ENCODE measurements at regions not wholly inside any gene's neighbourhood (a gene's known extent, or its start where the extent isn't known, plus 50 kb on each side); places are given as distances from the start of the nearest gene placed in this dataset.

DNA sequence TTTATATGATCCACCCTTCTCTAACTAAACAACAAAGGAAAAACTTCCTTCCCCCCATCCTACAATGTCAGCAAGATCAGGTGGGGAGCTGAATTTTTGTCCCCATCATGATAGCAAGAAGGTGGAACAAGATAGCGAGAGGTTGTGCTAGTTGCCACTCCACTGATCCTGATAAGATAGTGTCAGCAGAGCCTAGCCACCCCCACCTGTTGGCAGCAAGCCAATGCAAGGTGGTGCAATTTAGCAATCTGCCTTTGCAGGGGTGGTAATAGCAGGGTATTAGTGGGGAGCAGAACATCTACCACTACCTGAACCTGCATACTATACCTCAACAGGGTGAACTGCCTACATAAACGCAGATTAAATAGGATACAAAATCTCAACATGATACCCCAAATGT lies 80.2 kb upstream of the MAMLD1 start:
- DNase-seq (ENCODE audit: low spot score), result no peak

GRCh38 chrX:150291014-150291413 lies 72.1 kb upstream of the MAMLD1 start:
- no peak for DNase-seq (ENCODE audit: low spot score)

DNA sequence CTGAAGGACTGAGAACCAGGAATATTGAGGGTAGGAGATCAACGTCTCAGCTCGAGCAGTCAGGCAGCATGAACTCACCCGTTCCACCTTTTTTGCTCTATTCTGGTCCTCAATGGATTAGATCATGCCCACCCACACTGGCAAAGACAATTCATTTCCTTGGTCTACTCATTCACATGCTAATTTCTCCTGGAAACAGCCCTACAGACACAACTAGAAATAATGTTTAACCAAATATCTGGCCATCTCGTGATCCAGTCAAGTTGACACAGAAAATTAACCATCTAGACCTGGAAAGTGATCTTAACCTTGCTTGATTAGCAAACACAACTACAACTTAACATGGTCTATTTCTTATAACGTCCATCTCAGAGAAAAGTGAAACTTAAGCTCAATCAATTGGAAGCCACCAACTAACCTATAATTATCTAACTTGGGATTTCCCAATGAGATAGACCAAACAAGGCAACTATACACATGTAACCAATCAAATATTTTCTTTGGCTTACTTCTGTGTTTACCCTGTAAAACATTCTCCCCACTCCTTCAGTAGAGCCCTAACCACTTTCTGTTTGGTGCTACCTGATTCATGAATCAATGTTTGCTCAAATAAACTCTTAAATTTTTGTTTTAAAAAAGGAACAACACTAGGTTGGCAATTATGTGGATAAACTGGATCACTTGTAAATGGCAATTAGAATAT lies 69.7 kb upstream of the MAMLD1 start:
- DNase-seq (ENCODE audit: low spot score), result no peak

- no peak for DNase-seq (ENCODE audit: low spot score)
Measured at GRCh38 chrX:150298841-150299551, 64.1 kb upstream of the MAMLD1 start.

GRCh38 chrX:150299579-150299978 lies 63.5 kb upstream of the MAMLD1 start:
- DNase-seq (ENCODE audit: low spot score), result no peak

DNA sequence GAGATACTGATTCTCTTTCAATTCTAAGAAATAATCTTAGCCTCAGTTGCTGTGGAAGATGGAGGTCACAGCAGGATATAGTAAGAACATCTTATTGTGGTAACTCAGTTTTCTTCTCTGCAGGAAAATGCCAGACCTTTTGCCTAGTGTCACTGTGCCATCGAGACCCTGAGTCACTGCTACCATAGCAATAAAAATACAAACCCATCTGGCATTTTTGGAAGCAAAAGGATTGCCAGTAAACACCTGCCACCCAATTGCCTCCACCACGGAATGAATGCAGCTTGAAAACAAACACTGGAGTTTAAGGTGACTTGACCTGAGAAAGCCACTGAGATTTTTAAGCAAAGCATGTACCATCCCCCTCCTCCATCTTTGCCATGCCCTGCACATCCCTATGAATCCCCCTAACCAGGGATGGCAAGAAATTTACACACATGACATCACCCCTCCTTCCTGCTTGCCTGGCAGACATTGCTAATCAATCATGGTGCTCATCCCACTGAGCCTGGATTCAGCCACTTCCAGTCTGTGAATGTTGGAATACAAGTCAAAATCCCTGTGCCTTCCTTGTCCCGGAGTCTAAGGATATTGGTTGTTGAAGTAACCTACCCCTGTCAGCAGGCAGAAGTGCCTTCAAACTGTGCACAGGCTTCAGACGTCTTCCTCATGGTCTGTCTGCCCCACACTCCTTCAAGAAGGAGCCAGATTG lies 59.6 kb upstream of the MAMLD1 start:
- no peak for DNase-seq (ENCODE audit: low spot score)

- DNase-seq (ENCODE audit: low spot score), result no peak
Measured at GRCh38 chrX:150306002-150306401, 57.1 kb upstream of the MAMLD1 start.

GRCh38 chrX:150308041-150308440 lies 55.1 kb upstream of the MAMLD1 start:
- DNase-seq (ENCODE audit: low spot score), result no peak

GRCh38 chrX:150308532-150309157 lies 54.5 kb upstream of the MAMLD1 start:
- no peak for DNase-seq (ENCODE audit: low spot score)

GRCh38 chrX:150310417-150310816 lies 52.7 kb upstream of the MAMLD1 start:
- no peak for DNase-seq (ENCODE audit: low spot score)

DNA sequence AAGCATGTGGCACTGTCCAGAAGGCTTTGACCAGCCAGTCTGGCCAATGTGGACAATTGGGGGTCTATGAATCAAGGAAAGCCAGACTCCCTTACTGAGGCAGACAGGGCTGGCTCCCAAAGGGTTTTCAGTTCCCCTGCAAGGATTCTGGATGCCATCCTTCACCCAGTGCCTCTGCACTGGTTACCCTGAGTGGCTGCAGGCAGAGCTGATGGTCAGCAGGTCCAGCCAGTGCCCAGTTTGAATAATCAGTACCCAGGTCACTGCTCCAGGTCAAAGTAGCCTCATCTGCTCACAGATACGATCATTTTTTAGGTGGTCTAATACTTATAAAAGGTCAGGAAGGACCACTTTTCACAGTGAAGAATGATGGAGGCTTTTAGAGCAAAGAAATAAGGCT lies 52.2 kb upstream of the MAMLD1 start:
- DNase-seq (ENCODE audit: low spot score), result no peak

GRCh38 chrX:150312931-150313330 lies 50.2 kb upstream of the MAMLD1 start:
- DNase-seq (ENCODE audit: low spot score), result no peak

Small RNA genes in the stretch of these regions (microRNA-seq; reads per million reads assigned to microRNA genes)
- 6.5 reads per million for gene MIR2114 (ENCODE audit: borderline number of aligned reads)
